WTC11 (cell line): ENCODE measurements at regions not wholly inside any gene's neighbourhood (a gene's known extent, or its start where the extent isn't known, plus 50 kb on each side); places are given as distances from the start of the nearest gene placed in this dataset.
"Not testable (repeated sequence)": the region's sequence is repeated elsewhere in the genome, so short reads cannot be mapped to it uniquely, and the experiment has no call there.

Source experiments
- ATF3 ChIP-seq: sonication (generic); formaldehyde crosslinking; conservative IDR thresholded peaks from 2 replicates; pipeline ENCODE4 v1.8.1; 2022; ENCODE audit warnings: mild to moderate bottlenecking, missing genetic modification reagents
- ATF6 ChIP-seq: sonication (generic); formaldehyde crosslinking; IDR thresholded peaks from 2 replicates; pipeline ENCODE4 v1.8.1; 2023; ENCODE audit warnings: mild to moderate bottlenecking, missing genetic modification reagents
- CBFB ChIP-seq: sonication (generic); formaldehyde crosslinking; IDR thresholded peaks from 2 replicates; pipeline ENCODE4 v1.8.1; 2022; ENCODE audit warnings: mild to moderate bottlenecking, low read depth, missing genetic modification reagents
- CTCF ChIP-seq: fragments of 200-600 bp; IDR thresholded peaks from 2 replicates; pipeline ENCODE4 v1.8.0; 2022; ENCODE audit warnings: antibody characterized with exemption
- GRHL2 ChIP-seq: fragments of 250-450 bp; sonication (Bioruptor Pico); IDR thresholded peaks from 2 replicates; pipeline ENCODE4 v1.8.0; 2022; ENCODE audit warnings: mild to moderate bottlenecking, moderate library complexity; ENCODE audit not compliant: insufficient replicate concordance, severe bottlenecking
- IRF2 ChIP-seq: sonication (generic); formaldehyde crosslinking; IDR thresholded peaks from 2 replicates; pipeline ENCODE4 v1.8.0; 2022; ENCODE audit warnings: low read depth, missing genetic modification reagents, borderline replicate concordance
- KAT7 ChIP-seq: sonication (generic); formaldehyde crosslinking; IDR thresholded peaks from 2 replicates; pipeline ENCODE4 v1.8.1; 2023; ENCODE audit warnings: missing genetic modification reagents, mild to moderate bottlenecking, borderline replicate concordance
- NR1H2 ChIP-seq: sonication (generic); formaldehyde crosslinking; IDR thresholded peaks from 2 replicates; pipeline ENCODE4 v1.9.0; 2021; ENCODE audit warnings: mild to moderate bottlenecking, moderate library complexity, missing genetic modification reagents
- RELA ChIP-seq: sonication (generic); formaldehyde crosslinking; IDR thresholded peaks from 2 replicates; pipeline ENCODE4 v1.8.1; 2022; ENCODE audit warnings: missing genetic modification reagents, mild to moderate bottlenecking, borderline replicate concordance
- SP1 ChIP-seq: sonication (generic); formaldehyde crosslinking; conservative IDR thresholded peaks from 2 replicates; pipeline ENCODE4 v1.8.1; 2022; ENCODE audit warnings: missing genetic modification reagents
- ZNF138 ChIP-seq: sonication (generic); formaldehyde crosslinking; conservative IDR thresholded peaks from 2 replicates; pipeline ENCODE4 v1.8.1; 2022; ENCODE audit warnings: mild to moderate bottlenecking, moderate library complexity, missing genetic modification reagents
- ZNF423 ChIP-seq: fragments of 250-450 bp; sonication (Bioruptor Pico); IDR thresholded peaks from 2 replicates; pipeline ENCODE4 v2.1.2; 2022; ENCODE audit warnings: mild to moderate bottlenecking, moderate library complexity
- TF ChIP-seq, protein P1 (sequence below): fragments of 250-450 bp; sonication (Bioruptor Pico); IDR thresholded peaks from 2 replicates; pipeline ENCODE4 v1.9.0; 2021; ENCODE audit warnings: mild to moderate bottlenecking, borderline replicate concordance

DNA sequence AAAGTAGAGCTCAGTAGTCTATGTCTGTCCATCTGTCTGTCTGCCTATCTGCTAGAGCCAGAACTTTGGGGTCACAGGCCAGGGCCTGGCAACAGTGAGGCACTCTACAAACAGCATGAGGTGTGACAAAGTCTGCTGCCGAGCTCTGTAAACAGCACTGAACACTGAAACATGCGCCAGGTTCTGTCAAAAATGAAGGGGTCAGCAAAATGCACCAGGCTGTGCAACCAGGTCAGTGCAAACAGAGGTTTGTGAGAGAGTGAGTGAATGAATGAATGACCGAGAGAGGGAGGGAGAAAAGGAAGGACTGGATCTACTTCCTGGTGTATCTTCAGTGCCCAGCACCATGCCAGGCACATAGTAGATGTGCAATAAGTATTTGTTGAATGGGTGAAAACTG is 1957.8 kb downstream of the FOXD4L5 start:
- not testable (repeated sequence) for TF ChIP-seq IRF2 (CRISPR knock-in tag); KAT7 (CRISPR knock-in tag); NR1H2 (CRISPR knock-in tag); CTCF; GRHL2 (CRISPR knock-in tag); ATF6 (CRISPR knock-in tag); ATF3; SP1 (CRISPR knock-in tag); ZNF423; RELA (CRISPR knock-in tag); CBFB (CRISPR knock-in tag); ZNF138 (CRISPR knock-in tag)
- TF ChIP-seq, protein P1, sequence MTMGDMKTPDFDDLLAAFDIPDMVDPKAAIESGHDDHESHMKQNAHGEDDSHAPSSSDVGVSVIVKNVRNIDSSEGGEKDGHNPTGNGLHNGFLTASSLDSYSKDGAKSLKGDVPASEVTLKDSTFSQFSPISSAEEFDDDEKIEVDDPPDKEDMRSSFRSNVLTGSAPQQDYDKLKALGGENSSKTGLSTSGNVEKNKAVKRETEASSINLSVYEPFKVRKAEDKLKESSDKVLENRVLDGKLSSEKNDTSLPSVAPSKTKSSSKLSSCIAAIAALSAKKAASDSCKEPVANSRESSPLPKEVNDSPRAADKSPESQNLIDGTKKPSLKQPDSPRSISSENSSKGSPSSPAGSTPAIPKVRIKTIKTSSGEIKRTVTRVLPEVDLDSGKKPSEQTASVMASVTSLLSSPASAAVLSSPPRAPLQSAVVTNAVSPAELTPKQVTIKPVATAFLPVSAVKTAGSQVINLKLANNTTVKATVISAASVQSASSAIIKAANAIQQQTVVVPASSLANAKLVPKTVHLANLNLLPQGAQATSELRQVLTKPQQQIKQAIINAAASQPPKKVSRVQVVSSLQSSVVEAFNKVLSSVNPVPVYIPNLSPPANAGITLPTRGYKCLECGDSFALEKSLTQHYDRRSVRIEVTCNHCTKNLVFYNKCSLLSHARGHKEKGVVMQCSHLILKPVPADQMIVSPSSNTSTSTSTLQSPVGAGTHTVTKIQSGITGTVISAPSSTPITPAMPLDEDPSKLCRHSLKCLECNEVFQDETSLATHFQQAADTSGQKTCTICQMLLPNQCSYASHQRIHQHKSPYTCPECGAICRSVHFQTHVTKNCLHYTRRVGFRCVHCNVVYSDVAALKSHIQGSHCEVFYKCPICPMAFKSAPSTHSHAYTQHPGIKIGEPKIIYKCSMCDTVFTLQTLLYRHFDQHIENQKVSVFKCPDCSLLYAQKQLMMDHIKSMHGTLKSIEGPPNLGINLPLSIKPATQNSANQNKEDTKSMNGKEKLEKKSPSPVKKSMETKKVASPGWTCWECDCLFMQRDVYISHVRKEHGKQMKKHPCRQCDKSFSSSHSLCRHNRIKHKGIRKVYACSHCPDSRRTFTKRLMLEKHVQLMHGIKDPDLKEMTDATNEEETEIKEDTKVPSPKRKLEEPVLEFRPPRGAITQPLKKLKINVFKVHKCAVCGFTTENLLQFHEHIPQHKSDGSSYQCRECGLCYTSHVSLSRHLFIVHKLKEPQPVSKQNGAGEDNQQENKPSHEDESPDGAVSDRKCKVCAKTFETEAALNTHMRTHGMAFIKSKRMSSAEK (CRISPR knock-in tag), result not testable (repeated sequence)
